HG02970 (cell line): ENCODE measurements at regions not wholly inside any gene's neighbourhood (a gene's known extent, or its start where the extent isn't known, plus 50 kb on each side); places are given as distances from the start of the nearest gene placed in this dataset.
"Not testable (repeated sequence)": the region's sequence is repeated elsewhere in the genome, so short reads cannot be mapped to it uniquely, and the experiment has no call there.

Experiments used
- ATAC-seq: cut with Tn5 transposase; IDR thresholded peaks from one replicate; pipeline ENCODE4 v1.9.1; 2021; ENCODE audit warnings: mild to moderate bottlenecking, moderate library complexity, moderate number of reproducible peaks; ENCODE audit not compliant: unreplicated experiment, low FRiP score

GRCh38 chr13:94906605-94907004 is 194.3 kb upstream of the SOX21 start:
- ATAC-seq, result no peak

- ATAC-seq, result no peak
Measured at GRCh38 chr13:94902722-94903407, 190.5 kb upstream of the SOX21 start.

GRCh38 chr13:94901070-94901469 is 188.7 kb upstream of the SOX21 start:
- no peak for ATAC-seq

GRCh38 chr13:94896719-94897317 is 184.5 kb upstream of the SOX21 start:
- ATAC-seq, result no peak

GRCh38 chr13:94896238-94896637 is 183.9 kb upstream of the SOX21 start:
- ATAC-seq, result no peak

- ATAC-seq, result no peak
Measured at GRCh38 chr13:94886191-94886590, 173.8 kb upstream of the SOX21 start.

- no peak for ATAC-seq
Measured at GRCh38 chr13:94880463-94880862, 168.1 kb upstream of the SOX21 start.

- ATAC-seq, result no peak
Measured at GRCh38 chr13:94878602-94879165, 166.3 kb upstream of the SOX21 start.

GRCh38 chr13:94864474-94864873 is 152.1 kb upstream of the SOX21 start:
- ATAC-seq, result no peak

- peak; percentile 46 for ATAC-seq
Measured at GRCh38 chr13:94860981-94861407, 148.6 kb upstream of the SOX21 start.

- no peak for ATAC-seq
Measured at GRCh38 chr13:94859811-94860210, 147.5 kb upstream of the SOX21 start.

- no peak for ATAC-seq
Measured at GRCh38 chr13:94859278-94859691, 146.9 kb upstream of the SOX21 start.

- no peak for ATAC-seq
Measured at GRCh38 chr13:94858856-94859255, 146.5 kb upstream of the SOX21 start.

- ATAC-seq, result no peak
Measured at GRCh38 chr13:94854688-94855087, 142.3 kb upstream of the SOX21 start.

- no peak for ATAC-seq
Measured at GRCh38 chr13:94851576-94851975, 139.2 kb upstream of the SOX21 start.

GRCh38 chr13:94849254-94849653 is 136.9 kb upstream of the SOX21 start:
- no peak for ATAC-seq

GRCh38 chr13:94842901-94843300 is 130.6 kb upstream of the SOX21 start:
- ATAC-seq, result no peak

GRCh38 chr13:94837056-94837455 is 124.7 kb upstream of the SOX21 start:
- ATAC-seq, result not testable (repeated sequence)

- ATAC-seq, result no peak
Measured at GRCh38 chr13:94829837-94830365, 117.6 kb upstream of the SOX21 start.

GRCh38 chr13:94829185-94829836 is 117.0 kb upstream of the SOX21 start:
- no peak for ATAC-seq

- ATAC-seq, result no peak
Measured at GRCh38 chr13:94827566-94827965, 115.2 kb upstream of the SOX21 start.
